GM13977 (cell line): ENCODE measurements at regions not wholly inside any gene's neighbourhood (a gene's known extent, or its start where the extent isn't known, plus 50 kb on each side); places are given as distances from the start of the nearest gene placed in this dataset.

Source experiments
- DNase-seq: peaks from one replicate; pipeline ENCODE4 v3.0.0; 2012; ENCODE audit warnings: low spot score
- in situ Hi-C: fragments of 300-500 bp; cut with MboI; formaldehyde crosslinking; loops from one replicate; pipeline ENCODE4 v1.12.0; 2022; ENCODE audit warnings: low sequenced_read_pairs, low pct_unique_long_range_greater_than_20kb, mixed read lengths, inconsistent platforms; ENCODE audit not compliant: unreplicated experiment
- TF ChIP-seq, protein P1 (sequence below): IDR thresholded peaks from 2 replicates; pipeline ENCODE4 v1.5.1; 2012; ENCODE audit warnings: mild to moderate bottlenecking, control low read depth; ENCODE audit not compliant: insufficient read depth; ENCODE audit errors: extremely low read depth, missing control alignments

DNA sequence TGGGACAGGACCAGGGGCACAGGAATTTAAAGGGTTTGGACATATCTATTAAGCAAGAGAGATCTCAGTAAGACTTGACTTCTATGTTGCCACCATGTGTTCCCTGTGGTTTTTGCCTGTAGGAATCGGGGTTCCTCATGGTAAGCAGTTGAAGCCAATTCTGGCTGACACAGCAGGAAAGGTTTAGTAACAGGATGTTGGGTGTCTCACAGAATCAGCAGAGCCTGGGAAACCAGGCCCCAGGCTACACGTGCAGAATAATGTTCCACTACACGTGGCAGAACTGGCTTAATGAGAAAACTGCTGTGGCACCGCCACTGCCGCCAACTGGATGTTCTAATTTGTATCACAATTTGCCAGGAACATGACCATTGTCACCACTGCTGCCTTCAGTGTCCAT lies 264.6 kb upstream of the PLET1 start:
- in situ Hi-C loops = no loop called here
- DNase-seq = no peak
- TF ChIP-seq, protein P1, sequence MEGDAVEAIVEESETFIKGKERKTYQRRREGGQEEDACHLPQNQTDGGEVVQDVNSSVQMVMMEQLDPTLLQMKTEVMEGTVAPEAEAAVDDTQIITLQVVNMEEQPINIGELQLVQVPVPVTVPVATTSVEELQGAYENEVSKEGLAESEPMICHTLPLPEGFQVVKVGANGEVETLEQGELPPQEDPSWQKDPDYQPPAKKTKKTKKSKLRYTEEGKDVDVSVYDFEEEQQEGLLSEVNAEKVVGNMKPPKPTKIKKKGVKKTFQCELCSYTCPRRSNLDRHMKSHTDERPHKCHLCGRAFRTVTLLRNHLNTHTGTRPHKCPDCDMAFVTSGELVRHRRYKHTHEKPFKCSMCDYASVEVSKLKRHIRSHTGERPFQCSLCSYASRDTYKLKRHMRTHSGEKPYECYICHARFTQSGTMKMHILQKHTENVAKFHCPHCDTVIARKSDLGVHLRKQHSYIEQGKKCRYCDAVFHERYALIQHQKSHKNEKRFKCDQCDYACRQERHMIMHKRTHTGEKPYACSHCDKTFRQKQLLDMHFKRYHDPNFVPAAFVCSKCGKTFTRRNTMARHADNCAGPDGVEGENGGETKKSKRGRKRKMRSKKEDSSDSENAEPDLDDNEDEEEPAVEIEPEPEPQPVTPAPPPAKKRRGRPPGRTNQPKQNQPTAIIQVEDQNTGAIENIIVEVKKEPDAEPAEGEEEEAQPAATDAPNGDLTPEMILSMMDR = no peak

DNA sequence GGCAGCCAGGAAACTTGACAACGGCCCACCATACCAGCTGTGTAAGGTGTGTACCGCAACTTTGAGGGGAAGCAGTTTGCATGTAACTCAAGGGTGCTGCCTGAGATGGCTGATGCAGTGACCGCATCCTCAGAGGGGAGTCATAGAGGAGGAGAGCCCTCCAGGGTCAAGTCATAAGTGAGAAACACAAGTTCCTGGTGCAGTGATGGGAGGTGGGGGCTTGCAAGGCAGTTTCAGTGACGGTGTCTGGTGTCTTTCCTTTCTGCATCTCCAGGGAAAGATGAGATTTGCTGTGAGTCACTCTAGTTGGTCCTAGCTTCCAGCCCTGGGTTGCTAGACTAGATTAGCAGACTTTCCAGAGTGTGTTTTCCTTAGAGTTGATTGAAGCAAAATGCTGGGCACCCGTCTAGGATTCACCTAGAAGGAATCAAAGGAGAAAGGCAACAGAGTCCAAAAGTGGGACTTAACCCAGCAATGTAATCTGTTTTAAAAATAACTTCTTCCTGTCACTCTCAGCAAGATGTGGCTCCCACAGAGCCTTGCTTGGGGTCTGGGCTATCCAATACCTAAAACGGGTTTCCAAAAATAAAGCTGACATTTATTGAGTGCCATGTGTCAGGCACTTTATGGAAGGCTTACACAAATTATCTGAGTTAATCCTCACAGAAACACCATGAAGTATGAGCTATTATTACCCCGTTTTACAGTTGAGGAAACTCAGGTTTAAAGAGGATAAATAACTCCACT lies 265.4 kb upstream of the PLET1 start:
- in situ Hi-C loops = no loop called here
- TF ChIP-seq, protein P1 = no peak
- no peak for DNase-seq

DNA sequence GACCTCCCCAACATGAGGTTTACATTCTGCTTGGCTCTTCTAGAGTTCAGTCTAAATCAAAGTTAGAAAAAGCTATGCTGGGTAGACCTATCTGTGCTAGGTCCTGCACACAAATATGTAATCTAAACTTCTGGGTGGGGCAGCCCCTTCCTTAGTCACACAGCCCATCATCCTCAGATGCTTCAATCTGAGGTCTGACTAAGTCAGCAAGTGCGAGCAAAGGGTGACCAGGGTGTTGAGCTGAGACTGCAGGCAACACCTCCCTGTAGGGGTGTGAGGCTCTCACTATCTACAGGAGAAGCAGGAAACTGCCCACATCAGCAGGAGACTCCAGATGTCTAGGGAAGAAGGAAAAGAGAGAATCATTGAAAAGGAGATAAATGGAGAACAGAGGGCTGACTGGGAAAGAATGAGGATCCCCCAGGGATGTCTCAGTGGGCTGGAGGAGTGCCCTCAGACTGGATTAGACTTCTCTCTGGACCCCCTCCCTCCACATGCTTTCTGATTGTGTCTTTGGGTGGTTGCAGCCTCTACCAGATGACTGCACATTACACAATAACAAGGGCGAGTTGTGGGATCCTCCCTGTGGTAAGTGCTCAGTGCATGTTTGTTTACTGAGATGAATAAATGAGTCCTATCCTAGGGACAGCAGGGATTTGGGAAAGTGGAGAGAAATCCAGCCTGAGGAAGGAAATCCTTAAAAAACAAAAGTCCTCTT lies 266.2 kb upstream of the PLET1 start:
- TF ChIP-seq, protein P1 = no peak
- DNase-seq = no peak
- in situ Hi-C loops = no loop called here

DNA sequence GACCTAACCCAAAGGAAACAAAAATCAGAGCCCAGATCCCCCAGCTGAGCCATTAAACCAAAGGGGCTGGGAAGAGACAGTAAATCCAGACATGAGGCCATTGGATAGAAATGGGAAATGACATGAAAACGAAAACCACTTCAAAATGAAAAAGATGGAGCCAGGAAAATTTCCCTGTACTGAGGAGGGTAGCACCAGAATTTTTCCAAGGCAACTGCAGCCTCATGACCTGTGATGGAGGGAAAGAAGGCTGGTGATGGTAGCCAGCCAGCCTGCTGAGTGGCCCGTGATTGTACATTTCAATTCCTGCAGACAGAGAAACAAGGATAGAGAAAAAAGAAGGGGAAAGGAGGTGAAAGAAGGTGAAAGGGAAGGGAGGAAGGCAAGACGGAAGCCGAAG lies 268.4 kb upstream of the PLET1 start:
- DNase-seq = no peak
- in situ Hi-C loops = no loop called here
- TF ChIP-seq, protein P1 = no peak

DNA sequence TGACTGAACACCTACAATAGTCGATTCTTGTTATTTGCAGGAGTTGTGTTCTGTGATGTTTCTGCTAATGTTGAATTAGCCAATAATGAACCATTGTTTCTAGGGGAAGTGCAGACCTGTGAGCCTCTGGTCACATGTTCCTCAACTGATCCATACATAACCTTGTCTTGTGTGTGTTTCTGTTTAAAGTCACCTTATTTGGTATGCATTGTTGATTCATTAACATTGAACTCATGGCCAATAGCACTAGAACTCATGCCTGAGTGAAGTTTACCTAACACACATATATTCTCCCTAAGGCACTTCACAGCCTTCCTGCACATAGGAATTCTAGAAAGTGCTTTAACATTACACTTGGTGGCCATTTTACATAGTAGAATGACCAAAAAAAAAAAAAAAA lies 271.8 kb upstream of the PLET1 start:
- DNase-seq = no peak
- in situ Hi-C loops = no loop called here
- TF ChIP-seq, protein P1 = no peak

DNA sequence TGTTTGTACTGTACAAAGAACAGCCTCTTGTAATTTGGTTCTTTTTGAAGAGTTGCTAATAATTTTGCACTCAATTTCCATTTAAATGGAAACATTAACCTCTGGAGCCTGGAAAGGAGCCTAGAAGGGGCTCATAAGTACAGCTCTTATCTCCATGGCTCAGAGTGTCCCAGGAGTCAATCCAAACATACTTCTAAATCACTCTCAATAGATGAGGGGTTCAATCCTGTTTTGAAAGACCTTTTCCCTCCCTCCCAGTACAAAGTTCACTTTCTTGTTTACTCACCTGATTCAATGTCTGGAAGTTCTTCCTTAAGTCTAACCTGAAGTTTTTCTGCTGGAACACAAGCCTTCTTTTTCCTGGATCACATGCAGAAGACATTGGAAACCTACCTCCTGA lies 273.0 kb upstream of the PLET1 start:
- DNase-seq = no peak
- TF ChIP-seq, protein P1 = no peak
- in situ Hi-C loops = no loop called here
